GM21529 (cell line): ENCODE measurements at regions not wholly inside any gene's neighbourhood (a gene's known extent, or its start where the extent isn't known, plus 50 kb on each side); places are given as distances from the start of the nearest gene placed in this dataset.
"Not testable (repeated sequence)": the region's sequence is repeated elsewhere in the genome, so short reads cannot be mapped to it uniquely, and the experiment has no call there.

Source experiments
- ATAC-seq: cut with Tn5 transposase; IDR thresholded peaks from one replicate; pipeline ENCODE4 v1.9.1; 2021; ENCODE audit not compliant: unreplicated experiment

DNA sequence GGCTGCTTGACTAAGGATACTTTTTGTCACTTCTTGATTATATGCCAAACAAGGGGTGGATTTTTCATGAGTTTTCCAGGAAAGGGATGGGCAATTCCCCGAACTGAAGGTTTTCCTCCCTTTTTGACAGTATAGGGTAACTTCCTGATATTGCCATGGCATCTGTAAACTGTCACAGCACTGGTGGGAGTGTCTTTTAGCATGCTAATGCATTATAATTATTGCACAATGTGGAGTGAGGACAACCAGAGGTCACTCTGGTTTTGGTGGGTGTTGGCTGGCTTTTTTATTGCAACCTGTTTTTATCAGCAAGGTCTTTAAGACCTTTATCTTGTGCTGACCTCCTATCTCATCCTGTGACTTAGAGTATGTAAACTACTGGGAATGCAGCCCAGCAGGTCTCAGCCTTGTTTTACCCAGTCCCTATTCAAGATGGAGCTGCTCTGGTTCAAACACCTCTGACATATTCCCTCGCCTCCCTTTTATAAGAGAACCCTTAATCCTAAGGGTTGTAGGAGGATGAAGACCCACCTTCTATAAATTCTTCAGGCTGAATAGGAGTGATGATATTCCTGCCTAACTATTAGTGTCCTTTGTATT is 471.2 kb downstream of the ATP23 start:
- no peak for ATAC-seq

DNA sequence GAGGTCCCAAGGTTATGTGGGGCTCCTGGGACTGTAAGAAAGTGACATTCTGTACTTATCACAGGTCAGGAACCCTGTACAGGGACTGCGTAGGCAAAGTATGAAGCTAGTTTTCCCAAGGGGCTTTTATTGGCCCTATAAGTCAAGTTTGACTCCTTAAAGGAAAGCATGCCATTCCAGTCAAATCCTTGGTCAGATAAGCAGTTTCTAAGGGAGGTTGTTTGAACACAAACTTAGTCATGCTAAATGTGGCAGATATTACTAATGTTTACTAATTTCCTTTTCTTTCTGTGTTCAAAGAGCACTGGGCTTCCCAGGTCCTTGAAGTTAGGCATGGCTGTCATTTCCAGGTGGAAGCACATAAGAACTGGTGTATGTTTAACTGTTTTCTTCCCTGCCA is 472.4 kb downstream of the ATP23 start:
- ATAC-seq = no peak

DNA sequence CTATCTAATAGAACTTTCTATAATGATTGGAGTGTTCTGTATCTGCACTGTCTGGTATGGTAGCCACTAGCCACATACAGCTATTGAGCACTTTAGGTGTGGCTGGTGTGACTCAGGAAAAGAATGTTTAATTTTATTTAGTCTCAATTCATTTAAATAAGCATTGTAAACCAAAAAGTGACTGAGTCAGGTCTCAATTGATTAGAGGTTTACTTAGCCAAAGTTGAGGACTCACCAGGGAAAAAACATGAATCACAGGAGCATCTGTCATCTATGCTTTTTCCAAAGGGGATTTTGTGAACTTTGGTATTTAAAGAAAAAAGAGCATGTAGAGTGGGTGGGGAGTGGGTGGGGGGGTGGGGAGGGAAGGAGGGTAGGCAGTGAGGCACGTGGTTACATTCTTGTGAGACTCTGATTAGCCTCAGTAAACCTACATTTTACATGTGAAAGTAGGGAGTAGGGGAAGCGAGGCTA is 473.1 kb downstream of the ATP23 start:
- ATAC-seq = no peak

DNA sequence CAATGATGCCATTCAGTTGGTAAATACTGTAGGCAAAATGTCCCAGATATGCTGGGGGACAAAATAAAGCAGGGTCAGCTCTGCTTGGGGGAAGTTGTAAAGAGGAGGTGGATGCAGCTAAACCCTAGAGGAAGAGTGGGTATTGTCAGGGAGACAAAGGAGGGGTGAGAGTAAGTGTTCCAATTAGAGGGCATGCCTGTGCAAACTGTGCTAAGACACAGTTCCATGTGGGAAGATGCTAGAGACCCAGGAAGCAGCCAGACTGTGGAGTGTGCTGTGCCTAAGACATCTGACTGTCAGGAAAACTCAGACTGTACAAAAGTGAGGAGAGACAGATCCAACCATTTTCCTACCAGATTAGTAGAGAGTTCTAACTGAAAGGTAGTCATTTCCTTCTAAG is 474.3 kb downstream of the ATP23 start:
- no peak for ATAC-seq

DNA sequence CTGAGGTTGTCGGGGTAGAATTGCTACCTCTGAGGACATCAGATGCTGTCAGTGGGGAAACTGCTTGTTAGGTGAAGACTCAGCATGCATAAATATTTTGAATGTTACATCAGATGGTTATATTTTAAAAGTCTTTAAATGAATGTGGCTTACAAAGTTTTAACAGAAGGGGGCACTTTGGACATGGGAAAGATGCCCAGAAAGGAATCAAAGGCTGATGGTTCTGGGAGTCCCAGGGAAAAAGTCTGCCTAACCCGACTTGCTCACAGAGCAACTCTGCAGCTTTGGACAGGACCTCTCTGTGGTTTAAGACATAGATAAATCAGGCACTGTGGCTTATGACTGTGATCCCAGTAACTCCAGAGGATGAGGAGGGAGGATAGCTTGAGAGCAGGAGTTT is 474.9 kb downstream of the ATP23 start:
- no peak for ATAC-seq

DNA sequence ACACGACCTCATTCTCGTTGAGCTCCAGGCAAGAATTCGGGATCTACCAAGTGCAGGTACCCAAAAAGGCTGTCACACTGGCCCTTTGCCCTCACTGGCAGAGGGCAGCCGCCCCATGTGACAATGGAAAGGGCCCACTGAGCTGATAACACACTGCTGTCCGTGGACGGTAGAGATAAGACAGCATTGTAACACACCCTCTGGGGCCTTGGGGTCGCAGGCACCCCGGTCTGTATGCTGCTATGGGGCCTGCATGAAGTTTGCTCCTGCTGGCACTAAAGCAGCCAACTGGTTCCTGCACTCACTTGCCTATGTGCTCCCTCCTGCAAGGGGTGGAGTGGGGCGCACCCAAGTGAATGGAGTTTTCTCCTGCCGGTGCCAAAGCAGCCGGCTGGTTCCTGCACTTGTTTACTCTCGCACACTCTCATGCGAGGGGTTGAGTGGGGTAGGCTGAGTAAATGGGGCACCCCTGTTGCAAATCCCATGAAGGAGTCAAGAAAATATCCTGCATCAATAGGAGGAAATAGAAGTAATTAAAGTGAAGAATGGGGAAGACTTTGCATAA is 477.9 kb downstream of the ATP23 start:
- no peak for ATAC-seq

DNA sequence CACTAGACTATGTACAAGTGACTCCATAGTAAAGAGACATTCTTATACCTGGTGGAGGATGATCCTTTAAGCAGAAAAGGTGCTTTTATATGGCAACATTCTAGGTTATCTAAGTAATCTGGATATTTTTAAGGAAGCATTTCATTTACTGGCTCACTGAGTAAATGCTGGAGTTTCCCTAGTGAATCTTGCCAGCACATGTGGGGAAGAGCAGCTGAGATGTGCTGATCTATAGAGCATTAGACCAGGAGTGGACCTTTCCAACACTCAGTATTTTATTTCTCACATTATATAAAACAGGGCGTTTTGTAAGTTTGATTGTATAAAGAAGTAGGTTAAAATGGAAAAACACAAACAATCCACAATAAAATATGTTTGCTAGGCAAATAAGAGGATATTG is 478.5 kb downstream of the ATP23 start:
- no peak for ATAC-seq

DNA sequence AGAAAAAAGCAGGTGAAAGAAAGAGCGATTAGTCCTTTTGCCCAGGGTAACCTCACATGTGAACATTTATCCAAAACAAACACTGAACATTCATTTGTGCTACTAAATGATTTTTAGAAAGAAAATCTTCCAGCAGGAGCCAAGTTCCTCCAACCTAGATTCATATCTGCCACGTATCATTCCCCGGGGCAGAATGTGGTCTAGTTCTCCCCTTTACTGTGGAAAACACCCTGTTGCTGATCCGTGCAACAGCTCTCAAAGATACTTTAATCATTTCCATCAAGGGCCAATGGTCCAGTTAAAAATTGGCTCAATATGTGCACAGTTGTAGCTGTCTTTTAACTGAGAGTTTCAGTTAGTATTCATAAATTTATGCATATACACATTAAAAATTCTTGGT is 479.1 kb downstream of the ATP23 start:
- no peak for ATAC-seq

DNA sequence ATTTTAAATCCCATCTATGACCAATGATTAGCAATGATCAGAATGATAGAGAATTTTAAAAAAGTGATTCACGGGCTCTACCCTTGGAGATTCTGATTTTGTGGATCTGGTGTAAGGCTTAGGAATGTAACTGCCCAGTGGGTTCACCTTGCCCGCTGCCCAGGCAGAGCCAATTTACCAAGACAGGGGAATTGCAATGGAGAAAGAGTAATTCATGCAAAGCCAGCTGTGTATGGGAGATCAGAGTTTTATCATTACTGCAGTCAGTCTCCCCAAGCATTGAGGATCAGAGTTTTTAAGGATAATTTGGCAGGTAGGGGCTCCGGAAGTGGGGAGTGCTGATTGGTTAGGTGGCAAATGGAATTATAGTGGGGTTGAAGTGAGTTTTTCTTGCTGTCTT is 480.6 kb downstream of the ATP23 start:
- ATAC-seq = no peak

DNA sequence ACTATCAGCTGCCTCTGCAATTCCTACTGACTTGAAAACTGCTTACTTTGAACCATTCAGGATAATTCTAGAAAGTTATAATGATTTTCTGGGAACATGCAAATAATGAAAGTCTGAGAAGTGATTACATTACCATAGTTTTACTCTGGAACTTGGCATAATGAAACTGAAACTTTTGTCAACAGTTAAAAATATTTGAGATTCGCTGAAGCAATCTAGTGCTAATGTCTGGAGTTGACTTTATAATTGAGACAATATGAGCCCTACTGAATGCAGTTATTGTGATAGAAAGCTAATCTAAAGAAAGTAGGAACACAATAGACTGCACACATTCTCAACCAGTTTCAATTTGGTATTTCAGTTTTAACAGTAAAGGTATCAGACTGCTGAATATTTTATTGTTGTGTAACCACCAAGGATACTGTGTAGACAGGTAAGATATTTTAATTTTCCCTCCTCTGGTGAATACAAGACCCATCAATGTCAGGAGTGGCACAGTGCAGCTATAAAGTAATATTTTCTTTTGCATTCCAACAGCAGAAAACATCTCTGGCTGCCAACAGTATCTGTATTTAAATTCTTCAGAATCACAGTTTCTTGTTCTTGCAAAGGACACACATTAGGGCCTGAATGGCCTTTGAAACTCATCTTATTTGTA is 483.5 kb downstream of the ATP23 start:
- peak; percentile 26 for ATAC-seq

DNA sequence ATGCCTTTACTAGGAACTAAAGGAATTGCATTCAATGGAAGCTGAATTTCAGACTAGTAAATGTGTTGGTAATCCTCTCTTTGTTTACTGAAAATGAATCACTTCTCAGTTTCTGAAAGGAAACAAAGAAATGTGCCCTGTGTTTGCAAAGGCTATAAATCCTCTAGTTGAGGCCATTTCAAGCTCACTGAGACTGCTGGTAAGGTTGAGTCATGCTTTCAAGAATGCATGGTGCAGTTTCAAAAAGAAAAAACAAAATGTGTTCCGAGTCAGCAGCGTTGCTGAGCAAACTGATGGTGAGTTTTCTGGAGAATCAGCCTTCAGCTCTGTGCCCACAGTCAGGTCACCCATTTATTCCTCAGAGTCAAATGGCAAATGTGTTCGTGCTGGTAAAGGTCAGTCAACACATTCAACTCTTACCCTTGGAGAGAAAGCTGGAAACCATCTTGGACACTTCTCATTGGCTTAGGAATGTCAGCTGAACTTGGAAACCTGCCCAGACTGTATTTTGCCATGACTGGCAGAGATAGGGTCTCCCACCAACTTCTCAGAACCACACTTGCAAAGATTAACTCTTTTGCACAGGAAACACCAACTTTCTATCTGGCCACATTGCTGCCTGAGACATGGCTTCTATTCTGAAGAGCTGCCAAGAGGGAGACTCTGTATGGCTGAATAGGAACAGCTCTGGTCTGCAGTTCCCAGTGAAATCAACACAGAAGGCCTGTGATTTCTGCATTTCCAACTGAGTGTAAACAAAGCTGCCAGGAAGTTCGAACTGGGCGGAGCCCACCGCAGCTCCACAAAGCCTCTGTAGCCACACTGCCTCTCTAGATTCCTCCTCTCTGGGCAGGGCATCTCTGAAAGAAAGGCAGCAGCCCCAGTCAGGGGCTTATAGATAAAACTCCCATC is 484.4 kb downstream of the ATP23 start:
- ATAC-seq = peak; percentile 88

DNA sequence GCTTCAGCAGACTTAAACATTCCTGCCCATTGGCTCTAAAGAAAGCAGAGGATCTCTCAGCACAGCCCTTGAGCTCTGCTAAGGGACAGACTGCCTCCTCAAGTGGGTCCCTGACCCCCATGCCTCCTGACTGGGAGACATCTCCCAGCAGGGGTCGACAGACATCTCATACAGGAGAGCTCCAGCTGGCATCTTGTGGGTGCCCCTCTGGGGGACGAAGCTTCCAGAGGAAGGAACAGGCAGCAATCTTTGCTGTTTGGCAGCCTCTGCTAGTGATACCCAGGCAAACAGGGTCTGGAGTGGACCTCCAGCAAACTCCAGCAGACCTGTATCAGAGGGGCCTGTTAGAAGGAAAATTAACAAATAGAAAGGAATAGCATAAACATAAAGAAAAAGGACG is 485.1 kb downstream of the ATP23 start:
- ATAC-seq = not testable (repeated sequence)

DNA sequence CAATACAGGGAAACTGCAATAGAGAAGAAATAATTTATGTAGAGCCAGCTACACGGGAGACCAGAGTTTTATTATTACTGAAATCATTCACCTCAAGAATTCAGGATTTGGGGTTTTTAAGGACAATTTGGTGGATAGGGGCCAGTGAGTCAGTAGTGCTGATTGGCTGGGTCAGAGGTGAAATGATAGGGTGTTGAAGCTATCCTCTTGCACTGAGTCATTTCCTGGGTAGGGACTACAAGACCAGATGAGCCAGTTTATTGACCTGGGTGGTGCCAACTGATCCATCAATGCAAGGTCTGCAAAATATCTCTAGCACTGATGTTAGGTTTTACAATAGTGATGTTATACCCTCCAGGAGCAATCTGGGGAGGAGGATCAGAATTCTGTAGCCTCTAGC is 486.3 kb downstream of the LRIG3 start:
- no peak for ATAC-seq

DNA sequence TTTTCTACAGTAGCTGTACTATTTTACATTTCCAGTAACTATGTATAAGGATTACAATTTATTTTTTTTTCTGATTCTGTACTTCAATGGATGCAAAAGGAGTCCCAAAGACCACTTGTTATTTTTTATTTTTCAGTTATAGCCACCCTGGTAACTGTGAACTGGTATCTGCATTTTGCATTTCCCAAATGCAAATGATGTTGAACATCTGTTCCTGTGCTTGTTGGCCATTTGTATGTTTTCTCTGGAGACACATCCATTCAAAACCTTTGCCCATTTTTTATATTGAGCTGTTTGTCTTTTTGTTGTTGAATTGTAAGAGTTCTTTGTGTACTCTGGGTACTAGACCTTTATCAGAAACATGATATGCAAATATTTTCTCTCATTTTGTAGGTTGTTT is 485.6 kb downstream of the LRIG3 start:
- no peak for ATAC-seq

DNA sequence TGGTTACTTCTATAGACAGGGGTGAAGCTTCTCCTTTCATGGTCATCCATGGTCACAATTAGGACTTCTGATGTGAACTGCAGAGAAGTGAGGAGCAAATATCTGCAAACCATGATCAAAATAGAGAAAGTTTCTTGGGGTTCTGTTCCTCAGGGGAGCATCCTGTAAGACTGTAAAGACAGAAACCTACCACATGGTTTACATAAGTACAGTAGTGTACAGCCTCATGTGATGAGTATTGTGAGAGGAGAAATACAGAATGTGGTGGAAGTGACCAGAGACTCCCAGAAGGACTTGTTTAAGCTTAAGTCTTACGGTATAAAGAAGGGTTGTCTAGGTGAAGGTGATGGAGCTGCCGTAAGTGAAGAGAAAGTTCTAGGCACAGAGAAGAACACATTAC is 484.7 kb downstream of the LRIG3 start:
- peak; percentile 67 for ATAC-seq

DNA sequence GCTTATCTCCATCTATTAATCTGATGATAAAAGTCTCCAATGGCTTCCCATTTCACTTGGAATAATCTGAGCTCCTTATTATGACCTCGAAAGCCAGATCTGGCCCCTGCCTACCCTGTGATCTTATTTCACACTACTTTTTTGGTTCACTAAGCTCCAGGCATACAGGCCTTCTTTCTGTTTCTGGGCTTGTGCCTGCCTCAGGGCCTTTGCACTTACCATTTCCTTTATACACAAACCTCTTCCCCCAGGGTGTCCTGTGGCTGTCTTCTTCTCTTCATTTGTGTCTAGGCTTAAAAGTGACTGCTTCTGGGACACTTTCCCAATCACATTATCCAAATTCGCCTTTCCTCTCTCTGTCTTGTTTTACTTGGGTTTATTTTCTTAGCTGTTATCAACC is 478.8 kb downstream of the LRIG3 start:
- no peak for ATAC-seq

DNA sequence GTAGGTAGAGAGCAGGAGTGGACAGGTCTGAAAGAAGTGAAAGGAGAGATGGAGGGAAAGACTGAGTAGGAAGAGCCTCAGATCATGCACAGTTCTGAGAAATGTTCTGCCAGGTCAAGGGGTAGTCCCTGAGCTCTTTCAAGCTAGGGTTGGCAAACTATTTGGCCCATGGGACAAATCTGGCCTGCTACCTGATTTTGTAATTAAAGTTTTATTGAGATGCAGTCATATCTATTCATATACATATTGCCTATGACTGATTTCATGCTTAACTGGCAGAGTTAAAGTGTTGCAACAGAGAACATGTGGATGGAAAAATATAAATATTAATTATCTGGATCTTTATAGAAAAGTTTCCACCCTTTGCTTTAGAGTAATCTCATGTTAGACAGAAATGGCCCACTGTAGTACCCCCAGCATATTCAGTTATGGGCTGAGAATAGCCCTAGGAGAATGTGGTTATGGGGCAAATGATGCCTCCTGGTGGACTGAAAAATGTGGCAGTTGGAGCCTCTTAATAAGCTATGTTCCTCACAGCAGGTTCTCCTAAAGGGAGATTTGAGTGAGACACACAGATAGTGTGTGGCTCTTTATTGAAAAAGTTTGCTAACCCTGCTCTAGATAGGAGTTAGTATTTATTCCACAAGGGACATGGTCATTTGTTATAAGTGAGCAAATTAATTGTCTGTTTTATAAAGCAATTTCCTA is 476.9 kb downstream of the LRIG3 start:
- peak; percentile 83 for ATAC-seq

DNA sequence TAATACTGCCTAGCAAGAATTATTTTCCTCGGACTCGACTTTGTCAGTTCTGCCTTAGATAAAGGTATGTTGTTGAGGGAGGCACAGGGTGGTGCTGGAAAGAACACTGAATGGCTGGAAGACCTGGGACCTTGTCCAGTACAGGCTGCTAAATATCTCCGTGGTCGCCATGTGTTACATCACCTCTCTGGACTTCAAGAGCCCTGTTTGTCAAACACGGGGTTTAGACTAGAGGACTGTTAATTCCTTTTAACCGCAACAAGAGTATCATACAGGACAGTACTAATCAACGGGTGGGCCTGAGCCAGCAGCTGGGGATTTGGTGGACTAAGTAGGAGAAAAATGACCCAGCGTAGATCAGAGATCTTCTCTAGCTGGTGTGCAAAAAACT is 476.3 kb downstream of the LRIG3 start:
- no peak for ATAC-seq

DNA sequence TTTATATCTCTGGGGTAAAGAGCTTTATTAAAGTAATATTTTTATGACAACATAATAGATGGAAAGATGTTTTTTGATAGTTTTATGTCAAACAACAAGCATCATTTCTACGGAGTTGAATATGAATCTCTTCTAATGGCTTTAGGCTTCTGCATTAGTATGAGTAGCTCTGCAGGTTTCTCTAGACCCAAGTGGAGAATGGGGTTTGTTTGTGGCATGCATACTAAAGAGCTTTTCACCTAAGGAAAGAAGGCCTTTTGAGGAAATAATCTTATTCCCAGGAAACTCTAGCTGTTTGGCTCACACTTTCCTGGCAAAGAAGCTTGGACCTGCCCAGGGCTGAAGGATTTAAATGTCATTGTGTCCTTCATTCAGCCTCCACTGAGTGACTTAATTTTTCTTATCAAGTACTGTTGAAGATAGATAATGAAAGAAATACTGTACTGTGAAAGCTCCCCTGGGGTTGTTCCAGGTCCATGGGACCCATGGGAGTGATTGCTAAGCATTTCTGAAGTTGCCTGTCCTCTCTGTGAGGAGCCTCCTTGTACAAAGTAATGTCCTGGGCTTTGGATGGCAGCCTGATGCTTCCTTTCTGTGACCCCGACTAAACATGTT is 469.3 kb downstream of the LRIG3 start:
- no peak for ATAC-seq

DNA sequence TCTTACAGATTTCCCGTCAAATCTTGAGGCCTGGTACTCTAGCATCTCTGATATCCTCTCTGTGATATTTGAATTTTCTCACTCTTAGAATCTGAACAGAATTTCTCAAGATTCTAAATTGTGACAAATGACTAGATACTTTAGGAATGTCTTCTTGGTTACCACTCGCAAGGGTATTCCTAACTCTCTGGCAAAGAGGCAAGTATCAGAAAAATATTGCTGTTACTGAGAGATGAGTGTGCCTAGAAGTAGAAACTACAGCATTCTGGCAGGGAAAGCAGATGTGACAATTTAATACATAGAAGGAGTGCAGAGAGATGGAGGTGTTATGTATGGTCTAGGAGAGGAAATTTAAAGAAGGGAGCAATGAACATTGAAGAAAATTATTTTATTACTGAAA is 467.8 kb downstream of the LRIG3 start:
- no peak for ATAC-seq

DNA sequence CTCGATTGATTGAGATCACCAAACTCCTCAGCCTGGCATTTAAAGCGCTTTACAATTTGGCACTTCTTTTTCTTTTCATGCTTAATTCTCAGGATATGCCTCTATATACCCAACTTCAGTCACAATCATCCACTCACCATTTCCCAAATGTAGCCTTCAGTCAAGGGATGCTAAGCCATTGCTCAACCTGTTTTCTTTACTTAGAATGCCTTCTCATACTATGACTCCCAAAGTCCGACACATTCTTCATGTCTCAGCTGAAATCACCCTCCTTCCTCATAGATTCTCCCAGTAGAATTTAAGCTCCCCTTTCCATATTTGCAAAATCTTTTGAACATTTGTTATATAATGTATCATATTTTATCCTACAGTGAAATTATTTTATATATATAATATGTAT is 467.0 kb downstream of the LRIG3 start:
- no peak for ATAC-seq
